ENCODE measurements at regions not wholly inside any gene's neighbourhood (a gene's known extent, or its start where the extent isn't known, plus 50 kb on each side); places are given as distances from the start of the nearest gene placed in this dataset.

DNA sequence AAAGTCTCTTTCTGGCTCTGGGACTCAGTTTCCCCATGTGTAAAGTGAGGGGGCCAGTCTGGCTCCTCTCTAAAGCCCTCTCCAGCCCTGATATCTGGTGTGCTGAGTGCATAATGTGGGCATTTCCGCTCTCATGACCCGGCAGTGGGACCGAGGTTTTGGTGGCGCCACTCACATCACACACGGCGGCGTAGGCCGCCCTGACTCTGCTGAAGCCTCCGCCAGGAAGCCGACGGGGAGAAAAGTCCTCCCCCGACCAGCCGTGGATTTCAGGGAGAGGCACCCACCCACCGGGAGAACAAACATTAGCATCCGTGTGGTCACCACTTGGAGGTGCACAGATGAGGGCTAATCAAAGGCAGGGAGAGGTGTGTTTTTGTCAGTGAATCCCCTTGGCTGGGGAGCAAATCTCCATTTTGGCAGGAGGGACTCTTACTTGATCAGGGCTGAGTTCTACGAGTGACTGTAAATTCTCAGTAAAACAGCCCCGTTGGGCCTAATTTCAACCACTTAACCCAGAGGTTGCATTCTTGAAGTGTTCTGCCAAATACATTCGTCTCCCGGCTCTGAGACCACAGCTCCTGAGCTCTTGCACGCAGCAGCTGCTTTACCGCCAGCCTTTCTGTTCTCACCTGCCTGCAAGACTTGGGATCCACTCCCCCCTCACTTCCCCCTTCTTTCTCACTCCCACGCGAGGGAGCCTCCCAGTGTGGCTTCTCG, 118.2 kb downstream of the FOXD2 start:
- TF ChIP-seq, protein P1, sequence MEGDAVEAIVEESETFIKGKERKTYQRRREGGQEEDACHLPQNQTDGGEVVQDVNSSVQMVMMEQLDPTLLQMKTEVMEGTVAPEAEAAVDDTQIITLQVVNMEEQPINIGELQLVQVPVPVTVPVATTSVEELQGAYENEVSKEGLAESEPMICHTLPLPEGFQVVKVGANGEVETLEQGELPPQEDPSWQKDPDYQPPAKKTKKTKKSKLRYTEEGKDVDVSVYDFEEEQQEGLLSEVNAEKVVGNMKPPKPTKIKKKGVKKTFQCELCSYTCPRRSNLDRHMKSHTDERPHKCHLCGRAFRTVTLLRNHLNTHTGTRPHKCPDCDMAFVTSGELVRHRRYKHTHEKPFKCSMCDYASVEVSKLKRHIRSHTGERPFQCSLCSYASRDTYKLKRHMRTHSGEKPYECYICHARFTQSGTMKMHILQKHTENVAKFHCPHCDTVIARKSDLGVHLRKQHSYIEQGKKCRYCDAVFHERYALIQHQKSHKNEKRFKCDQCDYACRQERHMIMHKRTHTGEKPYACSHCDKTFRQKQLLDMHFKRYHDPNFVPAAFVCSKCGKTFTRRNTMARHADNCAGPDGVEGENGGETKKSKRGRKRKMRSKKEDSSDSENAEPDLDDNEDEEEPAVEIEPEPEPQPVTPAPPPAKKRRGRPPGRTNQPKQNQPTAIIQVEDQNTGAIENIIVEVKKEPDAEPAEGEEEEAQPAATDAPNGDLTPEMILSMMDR (IDR thresholded peaks at IDR 0.05), result no peak
- no peak for TF ChIP-seq EZH2 (IDR thresholded peaks at IDR 0.05; ENCODE audit: borderline replicate concordance, insufficient read depth, low read depth, low read length, poor library complexity, severe bottlenecking)

All from B cell (primary cell).